ENCODE measurements at regions not wholly inside any gene's neighbourhood (a gene's known extent, or its start where the extent isn't known, plus 50 kb on each side); places are given as distances from the start of the nearest gene placed in this dataset.
A peak's percentile ranks its signal among the peaks of the same experiment; 100 is the strongest.

DNA sequence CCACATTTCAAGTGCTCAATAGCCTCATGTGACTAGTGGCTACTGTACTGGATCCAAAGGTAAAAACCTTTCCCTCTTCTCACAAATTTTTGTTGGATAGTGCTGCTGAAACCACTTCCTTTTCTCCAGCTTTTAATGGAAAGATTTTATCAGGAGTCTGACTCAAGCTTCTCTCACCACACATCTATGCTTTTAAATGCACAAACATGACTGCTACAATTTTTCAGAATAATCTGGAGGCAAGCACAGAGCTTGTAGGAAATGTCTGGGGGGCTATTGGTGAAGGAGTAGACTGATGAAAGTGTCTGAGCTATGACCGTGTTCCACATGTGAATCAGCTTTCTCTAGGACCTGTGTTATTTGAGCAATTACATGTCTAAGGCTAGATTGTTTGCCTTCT, 101.1 kb upstream of the FAT3 start:
- Histone ChIP-seq H3K4me1 (ENCODE audit: control insufficient read depth, insufficient read depth, low read length, unreplicated experiment) (no peaks in the 10 kb centered on the region), H3K27ac (ENCODE audit: low read depth, low read length) (peak overlapping the region; percentile 29; the same call in 1 of the 2 replicates), H3K27me3 (ENCODE audit: insufficient read depth, low read length) (no peaks in the 10 kb centered on the region), H3K36me3 (ENCODE audit: insufficient read depth, low read length) (no peaks in the 10 kb centered on the region), H2AFZ (ENCODE audit: low read length, unreplicated experiment) (no peak overlapping the region), H3K79me2 (ENCODE audit: control insufficient read depth, insufficient read depth, low read length, unreplicated experiment) (no peaks in the 10 kb centered on the region), H3K4me3 (ENCODE audit: low read depth, low read length) (no peak overlapping the region)

GRCh38 chr11:92122561-92122960, 102.1 kb upstream of the FAT3 start:
- no peak overlapping the region for H3K4me3 ChIP-seq (ENCODE audit: low read depth, low read length)
- no peak overlapping the region for H2AFZ ChIP-seq (ENCODE audit: low read length, unreplicated experiment)
- no peaks in the 10 kb centered on the region for H3K36me3 ChIP-seq (ENCODE audit: insufficient read depth, low read length)
- H3K27me3 ChIP-seq (ENCODE audit: insufficient read depth, low read length) = no peaks in the 10 kb centered on the region
- H3K4me1 ChIP-seq (ENCODE audit: control insufficient read depth, insufficient read depth, low read length, unreplicated experiment) = no peaks in the 10 kb centered on the region
- H3K79me2 ChIP-seq (ENCODE audit: control insufficient read depth, insufficient read depth, low read length, unreplicated experiment) = no peaks in the 10 kb centered on the region
- no peak overlapping the region for H3K27ac ChIP-seq (ENCODE audit: low read depth, low read length)

GRCh38 chr11:92111287-92111686, 113.3 kb upstream of the FAT3 start:
- Histone ChIP-seq H2AFZ (ENCODE audit: low read length, unreplicated experiment) (no peak overlapping the region), H3K4me3 (ENCODE audit: low read depth, low read length) (no peak overlapping the region), H3K27ac (ENCODE audit: low read depth, low read length) (no peak overlapping the region), H3K27me3 (ENCODE audit: insufficient read depth, low read length) (no peaks in the 10 kb centered on the region), H3K79me2 (ENCODE audit: control insufficient read depth, insufficient read depth, low read length, unreplicated experiment) (no peaks in the 10 kb centered on the region), H3K36me3 (ENCODE audit: insufficient read depth, low read length) (no peaks in the 10 kb centered on the region), H3K4me1 (ENCODE audit: control insufficient read depth, insufficient read depth, low read length, unreplicated experiment) (no peaks in the 10 kb centered on the region)

DNA sequence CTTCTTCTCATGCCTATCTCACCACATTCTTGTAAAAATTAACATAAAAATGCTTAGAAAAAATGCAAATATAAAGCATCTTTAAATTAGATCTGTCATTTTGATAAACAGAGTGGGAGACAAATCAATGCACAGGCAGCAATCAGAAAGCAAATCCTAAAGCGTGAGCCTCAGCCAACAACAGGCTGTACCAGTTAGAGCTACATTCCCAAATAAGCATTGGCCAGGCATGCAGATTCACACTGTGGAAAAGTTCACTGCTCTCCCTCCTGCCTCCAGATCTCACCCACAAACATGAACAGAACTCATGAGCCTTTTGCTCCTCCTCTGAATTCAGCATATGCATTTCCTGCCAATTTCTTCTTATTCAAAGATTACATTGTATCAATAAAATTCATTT, 115.2 kb upstream of the FAT3 start:
- no peaks in the 10 kb centered on the region for H3K36me3 ChIP-seq (ENCODE audit: insufficient read depth, low read length)
- no peaks in the 10 kb centered on the region for H3K27me3 ChIP-seq (ENCODE audit: insufficient read depth, low read length)
- H3K4me1 ChIP-seq (ENCODE audit: control insufficient read depth, insufficient read depth, low read length, unreplicated experiment) = no peaks in the 10 kb centered on the region
- no peak overlapping the region for H2AFZ ChIP-seq (ENCODE audit: low read length, unreplicated experiment)
- no peaks in the 10 kb centered on the region for H3K79me2 ChIP-seq (ENCODE audit: control insufficient read depth, insufficient read depth, low read length, unreplicated experiment)
- no peak overlapping the region for H3K4me3 ChIP-seq (ENCODE audit: low read depth, low read length)
- no peak overlapping the region for H3K27ac ChIP-seq (ENCODE audit: low read depth, low read length)

- Histone ChIP-seq H3K79me2 (ENCODE audit: control insufficient read depth, insufficient read depth, low read length, unreplicated experiment) (no peaks in the 10 kb centered on the region), H3K4me1 (ENCODE audit: control insufficient read depth, insufficient read depth, low read length, unreplicated experiment) (no peaks in the 10 kb centered on the region), H2AFZ (ENCODE audit: low read length, unreplicated experiment) (no peak overlapping the region), H3K36me3 (ENCODE audit: insufficient read depth, low read length) (no peaks in the 10 kb centered on the region), H3K4me3 (ENCODE audit: low read depth, low read length) (no peak overlapping the region), H3K27me3 (ENCODE audit: insufficient read depth, low read length) (no peaks in the 10 kb centered on the region), H3K27ac (ENCODE audit: low read depth, low read length) (no peak overlapping the region)
Observed at GRCh38 chr11:92107331-92107730, 117.3 kb upstream of the FAT3 start.

DNA sequence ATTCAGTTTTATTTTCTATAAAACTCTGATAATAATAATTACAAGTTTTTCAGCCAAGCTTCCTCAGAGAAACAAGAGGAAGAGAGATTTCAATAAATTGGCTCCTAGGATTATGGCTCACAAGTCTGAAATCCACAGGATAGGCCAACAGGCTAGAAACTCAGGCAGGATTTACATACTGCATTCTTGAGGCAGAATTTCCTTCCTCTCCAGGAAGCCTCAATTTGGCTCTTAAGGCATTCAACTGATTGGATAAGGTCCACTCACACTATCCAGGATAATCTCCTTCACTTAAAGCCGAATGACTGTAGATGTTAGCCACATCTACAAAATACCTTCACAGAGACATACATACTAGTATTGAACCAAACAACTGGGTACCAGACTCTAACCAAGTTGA, 120.3 kb upstream of the FAT3 start:
- H3K79me2 ChIP-seq (ENCODE audit: control insufficient read depth, insufficient read depth, low read length, unreplicated experiment) = no peaks in the 10 kb centered on the region

DNA sequence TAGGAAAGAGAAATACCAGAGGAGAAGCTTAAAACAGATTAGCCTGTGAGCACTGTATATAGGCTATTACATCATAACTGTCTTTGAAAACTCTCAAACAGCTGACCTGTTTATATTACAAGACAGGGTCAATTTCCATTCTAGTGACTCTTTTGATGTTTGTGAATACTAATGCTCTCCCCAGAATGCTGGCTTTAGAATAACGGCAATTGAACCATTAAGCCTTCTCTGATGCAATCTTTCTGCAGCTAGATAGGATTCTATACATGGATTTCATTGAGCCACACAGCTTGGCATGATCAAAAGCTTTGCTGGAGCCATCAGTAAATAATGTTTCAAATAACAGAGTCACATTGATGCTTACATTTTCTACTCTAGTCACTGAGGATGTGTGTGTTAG, 122.7 kb upstream of the FAT3 start:
- H3K27ac ChIP-seq (ENCODE audit: low read depth, low read length) = no peak overlapping the region
- no peak overlapping the region for H3K4me3 ChIP-seq (ENCODE audit: low read depth, low read length)
- no peaks in the 10 kb centered on the region for H3K79me2 ChIP-seq (ENCODE audit: control insufficient read depth, insufficient read depth, low read length, unreplicated experiment)
- no peak overlapping the region for H2AFZ ChIP-seq (ENCODE audit: low read length, unreplicated experiment)
- H3K27me3 ChIP-seq (ENCODE audit: insufficient read depth, low read length) = no peaks in the 10 kb centered on the region
- H3K4me1 ChIP-seq (ENCODE audit: control insufficient read depth, insufficient read depth, low read length, unreplicated experiment) = no peaks in the 10 kb centered on the region
- no peaks in the 10 kb centered on the region for H3K36me3 ChIP-seq (ENCODE audit: insufficient read depth, low read length)

More for the DNA sequence above, 120.3 kb upstream of the FAT3 start:
- Histone ChIP-seq H2AFZ (ENCODE audit: low read length, unreplicated experiment) (no peak overlapping the region), H3K4me3 (ENCODE audit: low read depth, low read length) (no peak overlapping the region), H3K4me1 (ENCODE audit: control insufficient read depth, insufficient read depth, low read length, unreplicated experiment) (no peaks in the 10 kb centered on the region), H3K27me3 (ENCODE audit: insufficient read depth, low read length) (no peaks in the 10 kb centered on the region), H3K36me3 (ENCODE audit: insufficient read depth, low read length) (no peaks in the 10 kb centered on the region), H3K27ac (ENCODE audit: low read depth, low read length) (no peak overlapping the region)

- no peaks in the 10 kb centered on the region for H3K27me3 ChIP-seq (ENCODE audit: insufficient read depth, low read length)
- H3K4me1 ChIP-seq (ENCODE audit: control insufficient read depth, insufficient read depth, low read length, unreplicated experiment) = no peaks in the 10 kb centered on the region
- H3K4me3 ChIP-seq (ENCODE audit: low read depth, low read length) = no peak overlapping the region
- H3K79me2 ChIP-seq (ENCODE audit: control insufficient read depth, insufficient read depth, low read length, unreplicated experiment) = no peaks in the 10 kb centered on the region
- H3K36me3 ChIP-seq (ENCODE audit: insufficient read depth, low read length) = no peaks in the 10 kb centered on the region
- H2AFZ ChIP-seq (ENCODE audit: low read length, unreplicated experiment) = no peak overlapping the region
- H3K27ac ChIP-seq (ENCODE audit: low read depth, low read length) = no peak overlapping the region
Observed at GRCh38 chr11:92099183-92099582, 125.4 kb upstream of the FAT3 start.

DNA sequence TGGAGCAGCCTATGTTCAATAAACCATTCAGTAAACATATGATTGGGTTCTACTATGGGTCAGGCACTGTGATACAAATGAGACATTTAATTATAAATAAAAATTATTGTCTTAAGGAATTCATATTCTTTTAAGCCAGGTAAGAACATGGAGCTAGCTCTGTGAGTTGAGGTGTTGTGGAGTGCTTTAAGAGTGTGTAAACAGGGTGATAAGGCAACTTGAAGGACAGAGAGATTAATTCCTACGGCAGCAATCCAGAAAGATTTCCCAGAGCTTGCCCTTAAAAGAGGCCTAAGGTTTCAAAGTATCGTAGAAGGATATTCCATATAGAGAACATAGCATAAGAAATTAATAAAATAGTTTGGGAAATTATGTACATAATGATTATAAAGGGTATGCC, 126.4 kb upstream of the FAT3 start:
- no peaks in the 10 kb centered on the region for H3K4me1 ChIP-seq (ENCODE audit: control insufficient read depth, insufficient read depth, low read length, unreplicated experiment)
- no peaks in the 10 kb centered on the region for H3K27me3 ChIP-seq (ENCODE audit: insufficient read depth, low read length)
- H3K79me2 ChIP-seq (ENCODE audit: control insufficient read depth, insufficient read depth, low read length, unreplicated experiment) = no peaks in the 10 kb centered on the region
- no peak overlapping the region for H2AFZ ChIP-seq (ENCODE audit: low read length, unreplicated experiment)
- H3K36me3 ChIP-seq (ENCODE audit: insufficient read depth, low read length) = no peaks in the 10 kb centered on the region
- no peak overlapping the region for H3K27ac ChIP-seq (ENCODE audit: low read depth, low read length)
- no peak overlapping the region for H3K4me3 ChIP-seq (ENCODE audit: low read depth, low read length)

DNA sequence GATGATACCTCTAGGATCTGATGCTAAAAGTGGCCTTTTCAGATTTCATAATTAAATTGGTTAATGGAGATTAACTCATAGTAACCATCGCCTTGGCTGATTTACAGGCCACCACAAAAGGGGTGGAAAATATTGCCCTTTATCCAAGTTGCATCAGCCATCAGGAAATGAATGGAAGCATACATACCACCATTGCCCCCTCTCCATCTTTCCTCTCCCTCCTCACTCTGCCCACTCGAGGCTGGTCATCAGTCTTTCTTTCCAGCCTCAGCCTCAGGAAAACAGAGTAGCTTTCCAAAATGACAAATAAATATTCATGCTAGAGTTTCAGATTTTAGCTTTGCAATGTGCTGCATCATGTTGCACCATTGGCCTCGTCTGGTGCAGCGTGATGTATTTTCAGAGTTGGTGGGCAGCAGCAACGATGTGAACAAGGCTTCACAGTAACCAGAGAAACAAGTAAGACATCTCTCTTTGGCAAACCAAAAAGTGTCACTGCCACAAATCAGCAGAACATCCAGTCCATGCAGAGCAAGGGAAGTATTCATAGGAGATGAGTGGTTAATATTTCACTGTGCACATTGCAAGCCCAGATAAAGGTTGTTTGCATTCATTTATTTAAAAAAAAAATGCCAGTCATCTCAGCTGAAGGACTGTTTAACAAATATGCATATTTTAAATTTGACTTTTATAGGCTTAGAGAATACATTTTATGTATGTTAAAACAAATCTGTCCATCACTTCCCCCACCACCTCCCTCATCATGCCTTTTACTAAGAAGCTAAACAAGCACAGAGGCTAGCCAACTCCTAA, 136.7 kb upstream of the FAT3 start:
- Histone ChIP-seq H3K79me2 (ENCODE audit: control insufficient read depth, insufficient read depth, low read length, unreplicated experiment) (no peaks in the 10 kb centered on the region), H2AFZ (ENCODE audit: low read length, unreplicated experiment) (no peak overlapping the region), H3K4me1 (ENCODE audit: control insufficient read depth, insufficient read depth, low read length, unreplicated experiment) (no peaks in the 10 kb centered on the region), H3K36me3 (ENCODE audit: insufficient read depth, low read length) (no peaks in the 10 kb centered on the region), H3K27me3 (ENCODE audit: insufficient read depth, low read length) (no peaks in the 10 kb centered on the region), H3K4me3 (ENCODE audit: low read depth, low read length) (no peak overlapping the region), H3K27ac (ENCODE audit: low read depth, low read length) (no peak overlapping the region)

GRCh38 chr11:92083123-92083522, 141.5 kb upstream of the FAT3 start:
- no peaks in the 10 kb centered on the region for H3K27me3 ChIP-seq (ENCODE audit: insufficient read depth, low read length)
- no peaks in the 10 kb centered on the region for H3K36me3 ChIP-seq (ENCODE audit: insufficient read depth, low read length)
- no peaks in the 10 kb centered on the region for H3K79me2 ChIP-seq (ENCODE audit: control insufficient read depth, insufficient read depth, low read length, unreplicated experiment)
- no peak overlapping the region for H2AFZ ChIP-seq (ENCODE audit: low read length, unreplicated experiment)
- no peaks in the 10 kb centered on the region for H3K4me1 ChIP-seq (ENCODE audit: control insufficient read depth, insufficient read depth, low read length, unreplicated experiment)
- no peak overlapping the region for H3K4me3 ChIP-seq (ENCODE audit: low read depth, low read length)
- no peak overlapping the region for H3K27ac ChIP-seq (ENCODE audit: low read depth, low read length)

Data from ACC112 (cell line).